ENCODE measurements at regions not wholly inside any gene's neighbourhood (a gene's known extent, or its start where the extent isn't known, plus 50 kb on each side); places are given as distances from the start of the nearest gene placed in this dataset.
"Not testable (repeated sequence)": the region's sequence is repeated elsewhere in the genome, so short reads cannot be mapped to it uniquely, and the experiment has no call there.

DNA sequence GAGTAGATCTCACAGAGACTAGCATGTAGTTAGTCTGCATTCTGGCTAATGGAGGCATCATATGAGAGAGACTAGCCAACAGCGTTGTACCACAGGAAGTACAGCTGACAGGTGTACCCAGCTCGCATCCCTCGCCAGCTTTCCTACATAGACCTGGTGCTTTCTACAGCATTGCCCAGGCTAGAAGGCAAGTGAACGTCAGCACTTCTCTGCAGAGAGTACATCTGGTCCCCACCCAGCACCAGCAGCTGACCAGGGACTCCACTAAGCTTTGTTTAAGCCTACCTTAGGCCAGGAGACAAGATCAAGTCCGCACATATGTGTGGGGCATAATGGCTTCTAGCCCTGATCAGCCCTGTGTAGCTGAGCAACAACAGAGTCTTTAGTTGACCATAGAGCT, 1692.9 kb downstream of the SPATA31A7 start:
- not testable (repeated sequence) for H2BK5ac ChIP-seq (ENCODE audit: insufficient read length, low read length); H3K9me3 ChIP-seq (ENCODE audit: control insufficient read depth, low read depth, low read length); H3K4me3 Mint-ChIP-seq; H3K14ac ChIP-seq (ENCODE audit: insufficient read depth, low read length); H3K4me1 ChIP-seq (ENCODE audit: insufficient read depth, low read length); H3K9ac ChIP-seq (ENCODE audit: extremely low read depth, insufficient read length, low read length); H2AFZ ChIP-seq (ENCODE audit: low read length); H3K4me1 Mint-ChIP-seq; H4K20me1 ChIP-seq (ENCODE audit: control insufficient read depth, insufficient read depth, insufficient read length); H2BK120ac ChIP-seq (ENCODE audit: low read depth, low read length, poor library complexity, severe bottlenecking); H4K91ac ChIP-seq (ENCODE audit: insufficient read length, low read depth, low read length); H3K23me2 ChIP-seq (ENCODE audit: insufficient read length, low read depth, low read length, poor library complexity, severe bottlenecking); H3K4me2 ChIP-seq (ENCODE audit: insufficient read depth, insufficient read length, low read length); H3T11ph ChIP-seq (ENCODE audit: low read length); H3K79me1 ChIP-seq (ENCODE audit: insufficient read depth, low read depth, low read length, poor library complexity, severe bottlenecking); H3K27ac ChIP-seq (ENCODE audit: insufficient read length, low read depth, low read length); H3K79me2 ChIP-seq (ENCODE audit: insufficient read depth, low read length); H3K56ac ChIP-seq (ENCODE audit: insufficient read length, low read depth, low read length); H3K36me3 Mint-ChIP-seq (ENCODE audit: insufficient read depth in 1 of 3, low read depth in 3 of 3); H3K23ac ChIP-seq (ENCODE audit: insufficient read length, low read depth, low read length); H3K27me3 ChIP-seq (ENCODE audit: insufficient read depth, low read length); H3K4ac ChIP-seq (ENCODE audit: low read depth, low read length); H2BK15ac ChIP-seq (ENCODE audit: low read depth, low read length); H4K5ac ChIP-seq (ENCODE audit: insufficient read length, low read depth, low read length); H3K27ac Mint-ChIP-seq; H2BK20ac ChIP-seq (ENCODE audit: low read depth, low read length, poor library complexity, severe bottlenecking); H2AK5ac ChIP-seq (ENCODE audit: insufficient read length, low read length); H3K9me3 Mint-ChIP-seq; H2BK12ac ChIP-seq (ENCODE audit: insufficient read length, low read depth, low read length); H3K18ac ChIP-seq (ENCODE audit: insufficient read length, low read depth, low read length); H4K8ac ChIP-seq (replicated peaks; ENCODE audit: insufficient read length, low read depth, low read length); DNase-seq
- no CpG with 5 or more reads among the region's 5 CpGs for WGBS (ENCODE audit: extremely low coverage, insufficient read length, low lambda C conversion rate)
- H3K27me3 Mint-ChIP-seq (ENCODE audit: low read depth), result peaks cover 53% of the 10 kb centered on the region

DNA sequence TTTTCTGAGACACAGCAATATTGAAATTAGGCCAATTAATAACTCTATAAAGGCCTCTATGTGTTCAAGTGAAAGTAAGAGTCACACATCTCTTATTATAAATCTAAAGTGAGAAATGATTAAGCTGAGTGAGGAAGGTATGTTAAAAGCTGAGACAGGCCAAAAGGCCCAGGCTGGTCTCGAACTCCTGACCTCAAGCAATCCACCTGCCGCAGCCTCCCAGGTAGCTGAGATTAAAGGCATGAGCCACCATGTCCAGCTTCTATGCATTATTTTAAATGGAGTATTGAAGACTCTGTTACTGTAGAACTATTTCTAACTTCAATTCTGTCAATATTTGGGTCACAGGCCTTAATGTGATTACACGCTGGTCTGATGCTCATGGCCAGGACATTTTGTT, 1706.9 kb downstream of the SPATA31A7 start:
- not testable (repeated sequence) for H3K27ac Mint-ChIP-seq; H3K4ac ChIP-seq (ENCODE audit: low read depth, low read length); H3T11ph ChIP-seq (ENCODE audit: low read length); H4K91ac ChIP-seq (ENCODE audit: insufficient read length, low read depth, low read length); H2BK120ac ChIP-seq (ENCODE audit: low read depth, low read length, poor library complexity, severe bottlenecking); H4K20me1 ChIP-seq (ENCODE audit: control insufficient read depth, insufficient read depth, insufficient read length); H3K4me1 ChIP-seq (ENCODE audit: insufficient read depth, low read length); H3K27me3 ChIP-seq (ENCODE audit: insufficient read depth, low read length); H3K4me1 Mint-ChIP-seq; H3K4me2 ChIP-seq (ENCODE audit: insufficient read depth, insufficient read length, low read length); H2BK15ac ChIP-seq (ENCODE audit: low read depth, low read length); H3K23me2 ChIP-seq (ENCODE audit: insufficient read length, low read depth, low read length, poor library complexity, severe bottlenecking); H3K14ac ChIP-seq (ENCODE audit: insufficient read depth, low read length); DNase-seq; H2BK5ac ChIP-seq (ENCODE audit: insufficient read length, low read length); H2BK20ac ChIP-seq (ENCODE audit: low read depth, low read length, poor library complexity, severe bottlenecking); H4K5ac ChIP-seq (ENCODE audit: insufficient read length, low read depth, low read length); H3K23ac ChIP-seq (ENCODE audit: insufficient read length, low read depth, low read length); H3K27me3 Mint-ChIP-seq (ENCODE audit: low read depth); H3K4me3 Mint-ChIP-seq; H3K79me1 ChIP-seq (ENCODE audit: insufficient read depth, low read depth, low read length, poor library complexity, severe bottlenecking); H3K56ac ChIP-seq (ENCODE audit: insufficient read length, low read depth, low read length); H2BK12ac ChIP-seq (ENCODE audit: insufficient read length, low read depth, low read length); H2AK5ac ChIP-seq (ENCODE audit: insufficient read length, low read length); H3K36me3 Mint-ChIP-seq (ENCODE audit: insufficient read depth in 1 of 3, low read depth in 3 of 3); H3K18ac ChIP-seq (ENCODE audit: insufficient read length, low read depth, low read length); H3K27ac ChIP-seq (ENCODE audit: insufficient read length, low read depth, low read length); H3K9ac ChIP-seq (ENCODE audit: extremely low read depth, insufficient read length, low read length); H3K9me3 ChIP-seq (ENCODE audit: control insufficient read depth, low read depth, low read length); H4K8ac ChIP-seq (replicated peaks; ENCODE audit: insufficient read length, low read depth, low read length); H3K79me2 ChIP-seq (ENCODE audit: insufficient read depth, low read length); H2AFZ ChIP-seq (ENCODE audit: low read length); H3K9me3 Mint-ChIP-seq
- WGBS (ENCODE audit: extremely low coverage, insufficient read length, low lambda C conversion rate), result no CpG with 5 or more reads among the region's 3 CpGs
